ENCODE measurements at regions not wholly inside any gene's neighbourhood (a gene's known extent, or its start where the extent isn't known, plus 50 kb on each side); places are given as distances from the start of the nearest gene placed in this dataset.

- no peaks in the 10 kb centered on the region for H3K36me3 Mint-ChIP-seq
- H3K9me3 Mint-ChIP-seq, result no peaks in the 10 kb centered on the region
- no peaks in the 10 kb centered on the region for H3K4me1 Mint-ChIP-seq
Measured at GRCh38 chr6:134719911-134720310, 230.0 kb downstream of the ALDH8A1 start.

DNA sequence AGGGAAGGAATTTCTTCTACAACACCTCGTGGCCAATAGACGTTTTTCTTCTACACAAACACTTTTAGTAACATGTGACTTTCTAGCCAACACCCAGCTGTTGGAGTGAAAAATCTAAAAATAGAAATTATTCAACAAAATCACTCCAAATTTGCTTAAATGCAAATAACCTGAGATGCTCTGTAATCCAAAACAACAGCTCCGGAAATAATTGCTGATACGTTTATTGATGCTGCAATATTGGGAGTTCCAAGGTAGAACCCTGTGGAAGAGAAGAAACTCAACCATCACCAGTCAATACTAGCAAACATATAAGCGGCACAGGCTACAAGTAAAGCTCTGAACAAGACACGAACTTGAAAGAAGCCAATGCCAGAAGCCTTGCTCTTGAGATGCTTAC is 230.6 kb downstream of the ALDH8A1 start:
- Mint-ChIP-seq H3K9me3 (no peaks in the 10 kb centered on the region), H3K36me3 (no peaks in the 10 kb centered on the region), H3K4me1 (no peaks in the 10 kb centered on the region), H3K27ac (no peak overlapping the region), H3K4me3 (no peak overlapping the region), H3K27me3 (ENCODE audit: low read depth in 3 of 3) (peaks cover 0 to 2% (median 0%) of the 10 kb centered on the region in 3 donors)
- no peak for DNase-seq

More at GRCh38 chr6:134719911-134720310, 230.0 kb downstream of the ALDH8A1 start:
- no peak for DNase-seq
- H3K27me3 Mint-ChIP-seq (ENCODE audit: low read depth in 3 of 3), result peaks cover 0 to 2% (median 0%) of the 10 kb centered on the region in 3 donors
- H3K4me3 Mint-ChIP-seq, result no peak overlapping the region
- H3K27ac Mint-ChIP-seq, result no peak overlapping the region

GRCh38 chr6:134714679-134715078 is 235.2 kb downstream of the ALDH8A1 start:
- Mint-ChIP-seq H3K27me3 (ENCODE audit: low read depth in 3 of 3) (peaks cover under 1 to 2% (median 1%) of the 10 kb centered on the region in 3 donors), H3K9me3 (no peaks in the 10 kb centered on the region), H3K36me3 (no peaks in the 10 kb centered on the region), H3K27ac (no peak overlapping the region), H3K4me1 (no peaks in the 10 kb centered on the region), H3K4me3 (no peak overlapping the region)
- DNase-seq, result no peak

GRCh38 chr6:134714113-134714512 is 235.8 kb downstream of the ALDH8A1 start:
- Mint-ChIP-seq H3K27ac (no peak overlapping the region), H3K9me3 (no peaks in the 10 kb centered on the region), H3K27me3 (ENCODE audit: low read depth in 3 of 3) (peaks cover 0 to 2% (median 1%) of the 10 kb centered on the region in 3 donors), H3K36me3 (no peaks in the 10 kb centered on the region), H3K4me3 (no peak overlapping the region), H3K4me1 (no peaks in the 10 kb centered on the region)
- DNase-seq, result no peak

DNA sequence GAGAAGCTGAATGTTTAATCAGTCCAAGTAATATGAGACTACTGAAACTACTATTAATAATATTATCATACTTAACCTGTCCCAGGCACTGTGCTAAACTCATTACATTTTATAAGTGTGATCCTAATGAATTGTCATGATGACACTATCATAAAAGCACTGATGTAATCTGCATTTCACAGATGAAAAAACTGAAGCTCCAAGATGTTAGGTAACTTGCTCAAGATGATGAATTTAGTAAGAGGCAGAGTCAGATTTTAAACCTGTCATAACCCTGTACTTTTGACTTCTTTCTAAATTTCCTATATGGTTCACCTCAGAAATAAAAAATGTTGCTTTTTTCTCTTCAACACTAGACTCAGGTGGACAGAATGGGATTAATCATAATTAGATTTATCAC is 237.6 kb downstream of the ALDH8A1 start:
- peaks cover 1 to 3% (median 2%) of the 10 kb centered on the region in 3 donors for H3K27me3 Mint-ChIP-seq (ENCODE audit: low read depth in 3 of 3)
- H3K36me3 Mint-ChIP-seq, result no peaks in the 10 kb centered on the region
- H3K9me3 Mint-ChIP-seq, result no peaks in the 10 kb centered on the region
- H3K27ac Mint-ChIP-seq, result no peak overlapping the region
- H3K4me1 Mint-ChIP-seq, result no peaks in the 10 kb centered on the region
- no peak overlapping the region for H3K4me3 Mint-ChIP-seq
- no peak for DNase-seq

DNA sequence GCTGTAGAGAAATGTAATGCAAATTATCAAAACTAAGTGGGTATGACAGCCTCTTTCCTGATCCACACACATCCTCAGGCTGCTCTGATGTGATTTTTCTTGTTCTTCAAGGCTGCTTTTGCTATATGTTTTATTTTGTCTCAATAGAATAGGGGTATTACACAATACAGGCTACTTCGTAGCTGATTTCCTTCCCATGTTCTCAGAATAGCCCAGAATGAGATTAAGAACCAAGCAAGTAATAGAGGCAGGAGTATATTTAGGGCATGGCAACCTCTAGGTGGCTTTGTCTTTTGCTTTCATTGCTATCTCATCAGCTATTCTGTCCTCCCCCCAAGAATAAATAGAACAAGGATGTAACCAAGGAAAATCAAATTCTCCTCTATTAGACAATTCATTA is 241.8 kb downstream of the ALDH8A1 start:
- Mint-ChIP-seq H3K9me3 (no peaks in the 10 kb centered on the region), H3K27ac (no peak overlapping the region), H3K4me1 (no peaks in the 10 kb centered on the region), H3K36me3 (no peaks in the 10 kb centered on the region), H3K27me3 (ENCODE audit: low read depth in 3 of 3) (peaks cover 1 to 7% (median 6%) of the 10 kb centered on the region in 3 donors), H3K4me3 (no peak overlapping the region)
- no peak for DNase-seq

- Mint-ChIP-seq H3K4me3 (no peak overlapping the region), H3K27ac (no peak overlapping the region), H3K36me3 (no peaks in the 10 kb centered on the region), H3K4me1 (no peaks in the 10 kb centered on the region), H3K9me3 (no peaks in the 10 kb centered on the region), H3K27me3 (ENCODE audit: low read depth in 3 of 3) (peaks cover 0 to 7% (median 6%) of the 10 kb centered on the region in 3 donors)
- no peak for DNase-seq
Measured at GRCh38 chr6:134707342-134708031, 242.4 kb downstream of the ALDH8A1 start.

GRCh38 chr6:134706806-134707205 is 243.1 kb downstream of the ALDH8A1 start:
- DNase-seq, result no peak
- H3K4me3 Mint-ChIP-seq, result no peak overlapping the region
- H3K4me1 Mint-ChIP-seq, result no peaks in the 10 kb centered on the region
- no peaks in the 10 kb centered on the region for H3K36me3 Mint-ChIP-seq
- peaks cover 2 to 7% (median 6%) of the 10 kb centered on the region in 3 donors for H3K27me3 Mint-ChIP-seq (ENCODE audit: low read depth in 3 of 3)
- no peaks in the 10 kb centered on the region for H3K9me3 Mint-ChIP-seq
- no peak overlapping the region for H3K27ac Mint-ChIP-seq

GRCh38 chr6:134706153-134706552 is 243.7 kb downstream of the ALDH8A1 start:
- Mint-ChIP-seq H3K9me3 (peaks cover 0 to 2% (median 0%) of the 10 kb centered on the region in 6 donors), H3K27me3 (ENCODE audit: low read depth in 3 of 3) (peaks cover 3 to 10% (median 6%) of the 10 kb centered on the region in 3 donors), H3K4me3 (no peak overlapping the region), H3K4me1 (no peaks in the 10 kb centered on the region), H3K36me3 (no peaks in the 10 kb centered on the region), H3K27ac (no peak overlapping the region)
- DNase-seq, result no peak

DNA sequence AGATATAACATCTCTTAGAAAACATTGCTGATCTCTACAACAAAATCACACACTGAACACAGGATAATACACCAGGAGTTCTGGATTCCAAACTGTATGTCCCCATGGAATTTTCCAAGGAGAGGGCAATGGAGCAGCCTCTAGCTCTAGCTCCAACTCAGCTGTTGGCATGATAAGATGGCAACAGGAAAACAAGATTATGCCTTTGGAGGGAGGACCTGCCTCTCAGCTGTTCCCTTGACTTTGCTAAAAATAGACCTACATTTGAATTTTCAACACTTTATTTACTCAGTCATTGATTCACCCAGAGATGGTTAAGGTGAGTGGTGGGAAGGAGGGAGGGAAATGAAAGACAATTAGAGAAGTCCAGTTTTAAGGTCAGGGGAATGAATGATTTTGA is 246.7 kb downstream of the ALDH8A1 start:
- Mint-ChIP-seq H3K36me3 (no peaks in the 10 kb centered on the region), H3K4me1 (no peaks in the 10 kb centered on the region), H3K27me3 (ENCODE audit: low read depth in 3 of 3) (peaks cover 3 to 13% (median 5%) of the 10 kb centered on the region in 3 donors), H3K9me3 (peaks cover 0 to 6% (median 0%) of the 10 kb centered on the region in 6 donors), H3K27ac (no peak overlapping the region), H3K4me3 (no peak overlapping the region)
- DNase-seq, result no peak

DNA sequence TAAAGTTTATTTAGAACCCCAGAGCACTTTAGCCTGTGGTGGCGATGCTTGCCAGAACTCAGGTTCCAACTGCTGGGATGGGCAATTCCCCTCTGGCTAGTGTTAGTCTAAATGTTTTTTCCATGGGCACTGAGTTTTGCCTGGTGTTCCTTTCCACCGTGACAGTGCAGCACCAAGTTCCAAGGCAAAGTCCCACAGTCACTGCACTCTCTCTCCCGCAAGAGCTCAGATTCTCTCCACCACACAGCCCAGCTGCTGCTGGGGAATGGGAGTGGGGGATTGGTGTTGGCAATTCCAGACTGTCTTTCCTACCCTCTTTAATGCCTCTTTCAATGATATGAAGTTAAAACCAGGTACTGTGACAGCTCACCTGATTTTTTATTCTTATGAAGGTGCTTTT is 247.6 kb downstream of the ALDH8A1 start:
- Mint-ChIP-seq H3K36me3 (no peaks in the 10 kb centered on the region), H3K27me3 (ENCODE audit: low read depth in 3 of 3) (peaks cover 3 to 15% (median 5%) of the 10 kb centered on the region in 3 donors), H3K9me3 (peaks cover 0 to 6% (median 0%) of the 10 kb centered on the region in 6 donors), H3K4me1 (no peaks in the 10 kb centered on the region), H3K4me3 (no peak overlapping the region), H3K27ac (no peak overlapping the region)
- no peak for DNase-seq

DNA sequence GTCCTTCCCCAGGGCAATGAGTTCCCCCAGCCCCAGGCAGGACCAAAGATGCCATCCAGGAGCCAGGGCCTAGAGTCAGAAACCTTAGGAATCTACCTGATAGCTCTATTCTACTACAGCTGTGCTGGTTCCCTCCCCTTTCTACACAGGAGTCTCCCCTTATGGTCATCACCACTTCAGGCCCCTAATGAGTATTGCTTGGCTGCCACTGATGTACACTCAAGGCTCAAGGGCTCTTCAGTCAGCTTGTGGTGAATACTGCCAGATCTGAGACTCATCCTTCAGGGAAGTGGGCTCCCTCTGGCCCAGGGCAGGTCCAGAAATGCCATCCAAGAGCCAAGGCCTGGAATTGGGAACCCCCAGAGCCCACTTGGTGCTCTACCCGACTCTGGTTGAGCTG is 248.6 kb downstream of the ALDH8A1 start:
- Mint-ChIP-seq H3K4me1 (no peaks in the 10 kb centered on the region), H3K27ac (no peak overlapping the region), H3K27me3 (ENCODE audit: low read depth in 3 of 3) (peaks cover 3 to 16% (median 4%) of the 10 kb centered on the region in 3 donors), H3K4me3 (no peak overlapping the region), H3K36me3 (no peaks in the 10 kb centered on the region), H3K9me3 (peaks cover 0 to 6% (median 0%) of the 10 kb centered on the region in 6 donors)
- no peak for DNase-seq

- Mint-ChIP-seq H3K36me3 (no peaks in the 10 kb centered on the region), H3K27ac (no peak overlapping the region), H3K4me1 (no peaks in the 10 kb centered on the region), H3K9me3 (peaks cover 0 to 6% (median 0%) of the 10 kb centered on the region in 6 donors), H3K4me3 (no peak overlapping the region), H3K27me3 (ENCODE audit: low read depth in 3 of 3) (peaks cover 2 to 15% (median 3%) of the 10 kb centered on the region in 3 donors)
- no peak for DNase-seq
Measured at GRCh38 chr6:134698228-134698627, 251.7 kb downstream of the ALDH8A1 start.

- no peaks in the 10 kb centered on the region for H3K4me1 Mint-ChIP-seq
- H3K27ac Mint-ChIP-seq, result no peak overlapping the region
- peaks cover 0 to 7% (median 5%) of the 10 kb centered on the region in 3 donors for H3K27me3 Mint-ChIP-seq (ENCODE audit: low read depth in 3 of 3)
- H3K4me3 Mint-ChIP-seq, result no peak overlapping the region
- H3K9me3 Mint-ChIP-seq, result no peaks in the 10 kb centered on the region
- no peak for DNase-seq
- no peaks in the 10 kb centered on the region for H3K36me3 Mint-ChIP-seq
Measured at GRCh38 chr6:134692008-134692407, 257.9 kb downstream of the ALDH8A1 start.

DNA sequence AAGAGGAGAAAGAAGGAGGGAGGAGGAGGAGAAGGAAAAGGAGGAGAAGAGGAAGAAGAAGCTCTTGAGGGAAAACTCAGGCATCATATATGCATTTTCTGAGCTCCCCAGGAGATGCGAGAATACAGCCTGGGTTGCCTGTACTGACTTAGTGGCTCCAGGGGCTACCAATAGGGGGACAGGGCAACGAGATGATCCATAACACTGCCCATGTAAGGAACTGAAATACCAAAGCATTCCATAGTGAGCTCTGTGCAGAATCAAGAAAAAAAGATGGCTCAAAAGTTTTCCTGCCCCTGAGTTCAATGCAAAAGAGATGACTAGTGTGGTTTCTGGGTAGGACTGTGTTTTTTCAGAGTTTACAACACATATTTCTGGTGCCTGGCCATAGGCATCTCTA is 258.7 kb downstream of the ALDH8A1 start:
- no peak for DNase-seq
- Mint-ChIP-seq H3K9me3 (no peaks in the 10 kb centered on the region), H3K36me3 (no peaks in the 10 kb centered on the region), H3K4me3 (no peak overlapping the region), H3K4me1 (no peaks in the 10 kb centered on the region), H3K27ac (no peak overlapping the region), H3K27me3 (ENCODE audit: low read depth in 3 of 3) (peaks cover 0 to 5% (median 5%) of the 10 kb centered on the region in 3 donors)
